Sigmoid colon (tissue), 4 donors: ENCODE measurements at regions not wholly inside any gene's neighbourhood (a gene's known extent, or its start where the extent isn't known, plus 50 kb on each side); places are given as distances from the start of the nearest gene placed in this dataset.

Experiments
- POLR2AphosphoS5 ChIP-seq, 4 donors: sonication (generic); formaldehyde crosslinking; IDR thresholded peaks; one replicate each; pipeline ENCODE4 v1.6.1; 2017; ENCODE audit warnings: antibody characterized with exemption in 4 of 4
- TF ChIP-seq, protein P1 (sequence below), 4 experiments: fragments of 450-650 bp in 3 of 4; fragments of 200-600 bp in 1 of 4; IDR thresholded peaks; one replicate each; pipeline ENCODE4 v1.5.1; 2016 to 2019; ENCODE audit warnings: antibody characterized with exemption in 4 of 4, mild to moderate bottlenecking in 3 of 4, moderate library complexity in 2 of 4

DNA sequence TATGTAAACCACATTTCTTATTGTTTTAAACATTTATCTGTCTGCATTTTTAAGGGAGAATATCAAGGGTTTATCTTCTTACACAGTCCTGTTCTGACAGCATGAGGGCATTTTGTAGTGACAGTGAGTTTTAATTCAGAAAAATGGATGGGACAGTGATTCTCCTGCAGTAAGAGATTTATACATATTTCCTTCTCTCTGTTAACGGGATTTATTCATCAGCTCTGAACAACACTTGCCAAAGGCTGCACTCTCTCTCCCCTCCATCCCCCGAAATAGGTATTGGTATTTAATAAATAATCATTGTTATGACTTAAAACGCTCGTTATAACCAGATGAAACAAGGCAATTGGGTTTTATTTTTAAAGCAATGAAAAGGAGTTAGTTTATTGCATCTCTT lies 410.9 kb downstream of the STIM2 start:
- TF ChIP-seq, protein P1, sequence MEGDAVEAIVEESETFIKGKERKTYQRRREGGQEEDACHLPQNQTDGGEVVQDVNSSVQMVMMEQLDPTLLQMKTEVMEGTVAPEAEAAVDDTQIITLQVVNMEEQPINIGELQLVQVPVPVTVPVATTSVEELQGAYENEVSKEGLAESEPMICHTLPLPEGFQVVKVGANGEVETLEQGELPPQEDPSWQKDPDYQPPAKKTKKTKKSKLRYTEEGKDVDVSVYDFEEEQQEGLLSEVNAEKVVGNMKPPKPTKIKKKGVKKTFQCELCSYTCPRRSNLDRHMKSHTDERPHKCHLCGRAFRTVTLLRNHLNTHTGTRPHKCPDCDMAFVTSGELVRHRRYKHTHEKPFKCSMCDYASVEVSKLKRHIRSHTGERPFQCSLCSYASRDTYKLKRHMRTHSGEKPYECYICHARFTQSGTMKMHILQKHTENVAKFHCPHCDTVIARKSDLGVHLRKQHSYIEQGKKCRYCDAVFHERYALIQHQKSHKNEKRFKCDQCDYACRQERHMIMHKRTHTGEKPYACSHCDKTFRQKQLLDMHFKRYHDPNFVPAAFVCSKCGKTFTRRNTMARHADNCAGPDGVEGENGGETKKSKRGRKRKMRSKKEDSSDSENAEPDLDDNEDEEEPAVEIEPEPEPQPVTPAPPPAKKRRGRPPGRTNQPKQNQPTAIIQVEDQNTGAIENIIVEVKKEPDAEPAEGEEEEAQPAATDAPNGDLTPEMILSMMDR (IDR thresholded peaks at IDR 0.05), result no peak
- no peak for TF ChIP-seq POLR2AphosphoS5 (IDR thresholded peaks at IDR 0.05)
